A549 (cell line): ENCODE measurements at regions not wholly inside any gene's neighbourhood (a gene's known extent, or its start where the extent isn't known, plus 50 kb on each side); places are given as distances from the start of the nearest gene placed in this dataset.
"Not testable (repeated sequence)": the region's sequence is repeated elsewhere in the genome, so short reads cannot be mapped to it uniquely, and the experiment has no call there.

ENCODE experiments used
- BHLHE40 ChIP-seq: IDR thresholded peaks from 2 replicates; pipeline ENCODE4 v1.6.1; 2012; ENCODE audit warnings: low read depth, low read length, inconsistent platforms
- CBX2 ChIP-seq: fragments of 200-600 bp; sonication (generic); IDR thresholded peaks from 2 replicates; pipeline ENCODE4 v1.6.1; 2016; ENCODE audit warnings: low read depth, mild to moderate bottlenecking, borderline replicate concordance
- CBX8 ChIP-seq: fragments of 200-600 bp; sonication (generic); IDR thresholded peaks from 2 replicates; pipeline ENCODE4 v1.6.1; 2016
- CHD4 ChIP-seq: fragments of 200-600 bp; sonication (generic); IDR thresholded peaks from 2 replicates; pipeline ENCODE4 v1.6.1; 2016; ENCODE audit warnings: antibody characterized with exemption, mild to moderate bottlenecking, borderline replicate concordance
- CTCF ChIP-seq: fragments of >200 bp; sonication (Bioruptor Twin); formaldehyde crosslinking; IDR thresholded peaks from 3 replicates; pipeline ENCODE4 v1.5.1; 2016
- EP300 ChIP-seq, 2 experiments: fragments of >200 bp; sonication (Bioruptor Twin); formaldehyde crosslinking; IDR thresholded peaks; 2 replicates in 1 of 2; 3 replicates in 1 of 2; pipeline ENCODE4 v1.6.1; 2016 to 2017
- ESRRA ChIP-seq: fragments of 150-350 bp; IDR thresholded peaks from 2 replicates; pipeline ENCODE4 v1.6.1; 2014; ENCODE audit warnings: mild to moderate bottlenecking, low read length, borderline replicate concordance
- PBX3 ChIP-seq: IDR thresholded peaks from 2 replicates; pipeline ENCODE4 v1.6.1; 2012
- POLR2A ChIP-seq: IDR thresholded peaks from 2 replicates; pipeline ENCODE4 v1.6.1; 2012; ENCODE audit warnings: mild to moderate bottlenecking, low read length
- POLR2AphosphoS2 ChIP-seq: conservative IDR thresholded peaks from 2 replicates; pipeline ENCODE4 v1.6.1; 2012; ENCODE audit warnings: low read length, improper control_type of control experiment, inconsistent platforms
- RAD21 ChIP-seq, 2 experiments: fragments of >200 bp in 1 of 2; sonication (Bioruptor Twin) in 1 of 2; formaldehyde crosslinking in 1 of 2; IDR thresholded peaks in 1 of 2; conservative IDR thresholded peaks in 1 of 2; 2 replicates in 1 of 2; 3 replicates in 1 of 2; pipeline ENCODE4 v1.6.1; 2012 to 2018; ENCODE audit warnings: inconsistent platforms in 1 of 2
- TFCP2L1 ChIP-seq: fragments of 250-450 bp; sonication (Bioruptor Pico); IDR thresholded peaks from 2 replicates; pipeline ENCODE4 v1.5.0; 2021; ENCODE audit warnings: mild to moderate bottlenecking
- ZSCAN20 ChIP-seq: fragments of 250-450 bp; sonication (Bioruptor Pico); IDR thresholded peaks from 2 replicates; pipeline ENCODE4 v1.8.0; 2022; ENCODE audit warnings: mild to moderate bottlenecking, moderate library complexity

DNA sequence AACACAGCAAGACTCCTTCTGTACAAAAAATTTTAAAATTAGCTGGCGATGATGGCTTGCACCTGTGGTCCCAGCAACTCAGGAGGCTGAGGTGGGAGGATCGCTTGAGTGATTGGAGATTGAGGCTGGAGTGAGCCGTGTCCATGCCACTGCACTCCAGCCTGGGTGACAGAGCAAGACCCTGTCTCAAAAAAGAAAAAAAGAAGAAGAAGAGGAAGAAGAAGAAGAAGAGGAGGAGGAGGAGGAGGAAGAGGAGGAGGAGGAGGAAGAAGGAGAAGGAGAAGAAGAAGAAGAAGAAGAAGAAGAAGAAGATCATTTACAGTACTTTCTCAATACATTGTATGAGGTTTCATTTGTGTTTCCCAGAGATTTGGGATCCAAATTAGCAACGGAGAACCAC is 94.7 kb upstream of the IPO9 start:
- TF ChIP-seq BHLHE40; POLR2AphosphoS2; CTCF; PBX3; CBX2; ESRRA; ZSCAN20 (CRISPR knock-in tag); CHD4; CBX8; EP300 (IDR thresholded peaks at IDR 0.05); POLR2A; RAD21 (conservative IDR thresholded peaks at IDR 0.05 in 1 of 2, IDR thresholded peaks at IDR 0.05 in 1 of 2); TFCP2L1 (CRISPR knock-in tag): not testable (repeated sequence)
